ENCODE measurements at regions not wholly inside any gene's neighbourhood (a gene's known extent, or its start where the extent isn't known, plus 50 kb on each side); places are given as distances from the start of the nearest gene placed in this dataset.

- TF ChIP-seq POLR2AphosphoS5 (IDR thresholded peaks at IDR 0.05; ENCODE audit: low read depth, low read length) = no peak
- TF ChIP-seq, protein P1, sequence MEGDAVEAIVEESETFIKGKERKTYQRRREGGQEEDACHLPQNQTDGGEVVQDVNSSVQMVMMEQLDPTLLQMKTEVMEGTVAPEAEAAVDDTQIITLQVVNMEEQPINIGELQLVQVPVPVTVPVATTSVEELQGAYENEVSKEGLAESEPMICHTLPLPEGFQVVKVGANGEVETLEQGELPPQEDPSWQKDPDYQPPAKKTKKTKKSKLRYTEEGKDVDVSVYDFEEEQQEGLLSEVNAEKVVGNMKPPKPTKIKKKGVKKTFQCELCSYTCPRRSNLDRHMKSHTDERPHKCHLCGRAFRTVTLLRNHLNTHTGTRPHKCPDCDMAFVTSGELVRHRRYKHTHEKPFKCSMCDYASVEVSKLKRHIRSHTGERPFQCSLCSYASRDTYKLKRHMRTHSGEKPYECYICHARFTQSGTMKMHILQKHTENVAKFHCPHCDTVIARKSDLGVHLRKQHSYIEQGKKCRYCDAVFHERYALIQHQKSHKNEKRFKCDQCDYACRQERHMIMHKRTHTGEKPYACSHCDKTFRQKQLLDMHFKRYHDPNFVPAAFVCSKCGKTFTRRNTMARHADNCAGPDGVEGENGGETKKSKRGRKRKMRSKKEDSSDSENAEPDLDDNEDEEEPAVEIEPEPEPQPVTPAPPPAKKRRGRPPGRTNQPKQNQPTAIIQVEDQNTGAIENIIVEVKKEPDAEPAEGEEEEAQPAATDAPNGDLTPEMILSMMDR (IDR thresholded peaks at IDR 0.05) = no peak
Measured at GRCh38 chr3:28808068-28808467, 459.4 kb upstream of the AZI2 start.
